ENCODE measurements at regions not wholly inside any gene's neighbourhood (a gene's known extent, or its start where the extent isn't known, plus 50 kb on each side); places are given as distances from the start of the nearest gene placed in this dataset.
"Not testable (repeated sequence)": the region's sequence is repeated elsewhere in the genome, so short reads cannot be mapped to it uniquely, and the experiment has no call there.

GRCh38 chr12:24668563-24668962 lies 280.3 kb downstream of the BCAT1 start:
- no peak for DNase-seq (ENCODE audit: low read depth, low spot score)

GRCh38 chr12:24664161-24664880 lies 284.6 kb downstream of the BCAT1 start:
- no peak for DNase-seq (ENCODE audit: low read depth, low spot score)

- no peak for DNase-seq (ENCODE audit: low read depth, low spot score)
Measured at GRCh38 chr12:24661657-24662096, 287.2 kb downstream of the BCAT1 start.

GRCh38 chr12:24659016-24659415 lies 289.9 kb downstream of the BCAT1 start:
- no peak for DNase-seq (ENCODE audit: low read depth, low spot score)

GRCh38 chr12:24654344-24654743 lies 294.6 kb downstream of the BCAT1 start:
- DNase-seq (ENCODE audit: low read depth, low spot score), result not testable (repeated sequence)

GRCh38 chr12:24649634-24650033 lies 299.3 kb downstream of the BCAT1 start:
- no peak for DNase-seq (ENCODE audit: low read depth, low spot score)

GRCh38 chr12:24649209-24649608 lies 299.7 kb downstream of the BCAT1 start:
- DNase-seq (ENCODE audit: low read depth, low spot score), result no peak

- no peak for DNase-seq (ENCODE audit: low read depth, low spot score)
Measured at GRCh38 chr12:24645254-24645653, 303.6 kb downstream of the BCAT1 start.

GRCh38 chr12:24643120-24644119 lies 305.5 kb downstream of the BCAT1 start:
- no peak for DNase-seq (ENCODE audit: low read depth, low spot score)

- DNase-seq (ENCODE audit: low read depth, low spot score), result no peak
Measured at GRCh38 chr12:24639641-24640040, 309.3 kb downstream of the BCAT1 start.

- no peak for DNase-seq (ENCODE audit: low read depth, low spot score)
Measured at GRCh38 chr12:24632466-24632865, 316.4 kb downstream of the BCAT1 start.

GRCh38 chr12:24631676-24632426 lies 317.1 kb downstream of the BCAT1 start:
- DNase-seq (ENCODE audit: low read depth, low spot score), result no peak

GRCh38 chr12:24630856-24631255 lies 318.0 kb downstream of the BCAT1 start:
- DNase-seq (ENCODE audit: low read depth, low spot score), result no peak

GRCh38 chr12:24630446-24630845 lies 318.5 kb downstream of the BCAT1 start:
- DNase-seq (ENCODE audit: low read depth, low spot score), result no peak

GRCh38 chr12:24625103-24625502 lies 323.8 kb downstream of the BCAT1 start:
- DNase-seq (ENCODE audit: low read depth, low spot score), result peak; percentile 20

GRCh38 chr12:24619954-24620353 lies 328.9 kb downstream of the BCAT1 start:
- DNase-seq (ENCODE audit: low read depth, low spot score), result not testable (repeated sequence)

GRCh38 chr12:24617471-24617870 lies 331.4 kb downstream of the BCAT1 start:
- peak; percentile 28 for DNase-seq (ENCODE audit: low read depth, low spot score)

GRCh38 chr12:24615967-24616411 lies 332.9 kb downstream of the BCAT1 start:
- no peak for DNase-seq (ENCODE audit: low read depth, low spot score)

- DNase-seq (ENCODE audit: low read depth, low spot score), result no peak
Measured at GRCh38 chr12:24608637-24609285, 340.1 kb downstream of the BCAT1 start.

- no peak for DNase-seq (ENCODE audit: low read depth, low spot score)
Measured at GRCh38 chr12:24608108-24608507, 340.8 kb downstream of the BCAT1 start.

- no peak for DNase-seq (ENCODE audit: low read depth, low spot score)
Measured at GRCh38 chr12:24605916-24606315, 343.0 kb downstream of the BCAT1 start.

Data from ELF-1 (cell line).